Body of pancreas (tissue), 4 donors: ENCODE measurements at regions not wholly inside any gene's neighbourhood (a gene's known extent, or its start where the extent isn't known, plus 50 kb on each side); places are given as distances from the start of the nearest gene placed in this dataset.

Experiments used
- POLR2A ChIP-seq, 3 donors: fragments of 450-650 bp; IDR thresholded peaks; one replicate each; pipeline ENCODE4 v1.6.1; 2016; ENCODE audit warnings: antibody characterized with exemption in 3 of 3, mild to moderate bottlenecking in 2 of 3
- TF ChIP-seq, protein P1 (sequence below), 7 experiments: fragments of 450-650 bp in 4 of 7; fragments of 200-600 bp in 3 of 7; sonication (generic) in 3 of 7; IDR thresholded peaks; one replicate each; pipeline ENCODE4 v1.5.1; 2016 to 2019; ENCODE audit warnings: antibody characterized with exemption in 7 of 7

DNA sequence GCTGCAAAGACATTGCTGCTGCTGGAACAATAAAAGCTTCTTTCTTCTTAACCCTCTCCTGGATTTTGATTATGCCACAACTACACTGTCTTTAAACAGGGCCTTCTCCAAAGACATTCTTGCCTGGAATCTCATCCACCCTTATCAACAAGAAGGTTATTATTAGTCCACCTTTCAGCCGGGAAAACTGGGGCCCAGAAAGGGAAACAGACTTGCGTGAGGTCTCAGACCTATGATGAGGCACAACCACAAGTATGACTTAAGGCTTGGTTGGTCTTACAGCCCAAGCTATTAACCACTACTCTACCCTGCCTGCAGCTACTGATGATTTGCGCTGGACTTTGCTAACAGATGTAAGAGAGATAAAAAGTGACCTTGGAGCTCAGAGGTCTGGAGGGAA is 62.8 kb upstream of the CTNNBL1 start:
- TF ChIP-seq, protein P1, sequence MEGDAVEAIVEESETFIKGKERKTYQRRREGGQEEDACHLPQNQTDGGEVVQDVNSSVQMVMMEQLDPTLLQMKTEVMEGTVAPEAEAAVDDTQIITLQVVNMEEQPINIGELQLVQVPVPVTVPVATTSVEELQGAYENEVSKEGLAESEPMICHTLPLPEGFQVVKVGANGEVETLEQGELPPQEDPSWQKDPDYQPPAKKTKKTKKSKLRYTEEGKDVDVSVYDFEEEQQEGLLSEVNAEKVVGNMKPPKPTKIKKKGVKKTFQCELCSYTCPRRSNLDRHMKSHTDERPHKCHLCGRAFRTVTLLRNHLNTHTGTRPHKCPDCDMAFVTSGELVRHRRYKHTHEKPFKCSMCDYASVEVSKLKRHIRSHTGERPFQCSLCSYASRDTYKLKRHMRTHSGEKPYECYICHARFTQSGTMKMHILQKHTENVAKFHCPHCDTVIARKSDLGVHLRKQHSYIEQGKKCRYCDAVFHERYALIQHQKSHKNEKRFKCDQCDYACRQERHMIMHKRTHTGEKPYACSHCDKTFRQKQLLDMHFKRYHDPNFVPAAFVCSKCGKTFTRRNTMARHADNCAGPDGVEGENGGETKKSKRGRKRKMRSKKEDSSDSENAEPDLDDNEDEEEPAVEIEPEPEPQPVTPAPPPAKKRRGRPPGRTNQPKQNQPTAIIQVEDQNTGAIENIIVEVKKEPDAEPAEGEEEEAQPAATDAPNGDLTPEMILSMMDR (IDR thresholded peaks at IDR 0.05): no peak
- TF ChIP-seq POLR2A (IDR thresholded peaks at IDR 0.05): no peak
